ENCODE measurements at regions not wholly inside any gene's neighbourhood (a gene's known extent, or its start where the extent isn't known, plus 50 kb on each side); places are given as distances from the start of the nearest gene placed in this dataset.

GRCh38 chr12:126159139-126159538, 1093.9 kb downstream of the AACS start:
- TF ChIP-seq CTCF (conservative IDR thresholded peaks at IDR 0.05; ENCODE audit: low read depth, low read length) (no peak), EZH2phosphoT487 (IDR thresholded peaks at IDR 0.05; ENCODE audit: borderline replicate concordance, low read length) (no peak), EZH2 (IDR thresholded peaks at IDR 0.05; ENCODE audit: low read length, unreplicated experiment) (no peak)

Measured in PC-3 (cell line).